HCT116 (cell line): ENCODE measurements at regions not wholly inside any gene's neighbourhood (a gene's known extent, or its start where the extent isn't known, plus 50 kb on each side); places are given as distances from the start of the nearest gene placed in this dataset.

Source experiments
- ATAC-seq: fragments of 200-7000 bp; cut with Tn5 transposase; 2 replicates; pipeline ENCODE4 v1.9.1; 2020; ENCODE audit warnings: mild to moderate bottlenecking, moderate library complexity
- BruUV-seq: library from RNA; stranded (reverse); fragments of 400-500 nt; replicated peaks from 2 replicates; lab custom pipeline; 2021; lab: Mats Ljungman, UMichigan
- CTCF ChIA-PET: fragments of 300-600 bp; sonication (Branson Sonifier 250); formaldehyde crosslinking; loops from one replicate; lab custom pipeline; 2021; ENCODE audit warnings: antibody characterized with exemption; lab: Charles Lee
- POLR2A ChIA-PET: fragments of 300-600, 350-600 bp; sonication (Branson Sonifier 250); formaldehyde crosslinking; loops from one replicate; lab custom pipeline; 2021; ENCODE audit warnings: antibody characterized with exemption; lab: Charles Lee
- RAD21 ChIA-PET, 2 experiments: fragments of 300-600 bp; sonication (Branson Sonifier 250); formaldehyde crosslinking; loops; one replicate each; lab custom pipeline; 2023; ENCODE audit warnings: low total read pairs in 2 of 2; ENCODE audit not compliant: uncharacterized antibody in 2 of 2, unreplicated experiment in 2 of 2, low non-redundant PET in 1 of 2; lab: Charles Lee
- DNase-seq: peaks from one replicate; pipeline ENCODE4 v3.0.0-alpha.2; 2010; ENCODE audit warnings: low read depth, low spot score
- H2AFZ ChIP-seq: fragments of 200-600 bp; shearing (Covaris generic), sonication (generic); 2 replicates; pipeline ENCODE4 v1.6.1; 2017; ENCODE audit warnings: low read depth, mixed run types, mixed read lengths, antibody characterized with exemption, low read length; ENCODE audit not compliant: poor library complexity, severe bottlenecking
- H3K27ac ChIP-seq: 2 replicates; pipeline ENCODE4 v1.5.1; 2012; ENCODE audit warnings: low read depth, low read length
- H3K27me3 ChIP-seq: fragments of 200-600 bp; sonication (generic); 2 replicates; pipeline ENCODE4 v1.6.1; 2016; ENCODE audit warnings: mixed run types, low read length, mixed read lengths; ENCODE audit not compliant: insufficient read depth
- H3K36me3 ChIP-seq, 2 experiments: fragments of 200-500 bp in 1 of 2; fragments of 200-600 bp in 1 of 2; sonication (Bioruptor generic) in 1 of 2; sonication (generic) in 1 of 2; 2 replicates each; pipeline versions ENCODE4 v1.5.1 to v1.6.1; 2014 to 2016; ENCODE audit warnings: low read length in 2 of 2, inconsistent platforms in 1 of 2, mixed read lengths in 1 of 2, mixed run types in 1 of 2; ENCODE audit not compliant: insufficient read depth in 2 of 2, control insufficient read depth in 1 of 2
- H3K4me1 ChIP-seq, 2 experiments: fragments of 200-600 bp in 1 of 2; sonication (generic) in 1 of 2; 2 replicates each; pipeline versions ENCODE4 v1.5.1 to v1.6.1; 2012 to 2017; ENCODE audit warnings: low read length in 2 of 2, inconsistent platforms in 1 of 2, mild to moderate bottlenecking in 1 of 2, mixed read lengths in 1 of 2, mixed run types in 1 of 2, moderate library complexity in 1 of 2; ENCODE audit not compliant: insufficient read depth in 2 of 2, control insufficient read depth in 1 of 2
- H3K4me2 ChIP-seq: fragments of 200-600 bp; sonication (generic); 2 replicates; pipeline ENCODE4 v1.6.1; 2017; ENCODE audit warnings: mixed run types, low read length, mixed read lengths
- H3K4me3 ChIP-seq, 2 experiments: fragments of 200-600 bp in 1 of 2; sonication (generic) in 1 of 2; replicated peaks in 1 of 2; 2 replicates each; pipeline ENCODE4 v1.5.1; 2011 to 2016; ENCODE audit warnings: low read length in 2 of 2, control low read depth in 1 of 2, low read depth in 1 of 2, mild to moderate bottlenecking in 1 of 2, mixed read lengths in 1 of 2, mixed run types in 1 of 2
- H3K79me2 ChIP-seq: fragments of 200-600 bp; sonication (generic); 2 replicates; pipeline ENCODE4 v1.6.1; 2017; ENCODE audit warnings: mild to moderate bottlenecking, mixed run types, low read length, moderate library complexity, mixed read lengths; ENCODE audit not compliant: insufficient read depth
- H3K9ac ChIP-seq: fragments of 200-600 bp; sonication (generic); 2 replicates; pipeline ENCODE4 v1.6.1; 2016; ENCODE audit warnings: low read length, mixed read lengths
- H3K9me2 ChIP-seq: fragments of 200-600 bp; sonication (generic), shearing (Covaris generic); 2 replicates; pipeline ENCODE4 v1.6.1; 2017; ENCODE audit warnings: mixed run types, mild to moderate bottlenecking, moderate library complexity; ENCODE audit not compliant: insufficient read depth
- H3K9me3 ChIP-seq, 2 experiments: fragments of 200-500 bp in 1 of 2; fragments of 200-600 bp in 1 of 2; sonication (Bioruptor generic) in 1 of 2; sonication (generic) in 1 of 2; 2 replicates each; pipeline ENCODE4 v1.6.1; 2014 to 2017; ENCODE audit warnings: low read length in 2 of 2, mixed read lengths in 2 of 2, inconsistent platforms in 1 of 2, low read depth in 1 of 2, mild to moderate bottlenecking in 1 of 2, mixed run types in 1 of 2, moderate library complexity in 1 of 2; ENCODE audit not compliant: control insufficient read depth in 1 of 2, insufficient read depth in 1 of 2
- H4K20me1 ChIP-seq: fragments of 200-600 bp; sonication (generic), shearing (Covaris generic); 2 replicates; pipeline ENCODE4 v1.6.1; 2017; ENCODE audit warnings: mixed run types, mild to moderate bottlenecking, moderate library complexity; ENCODE audit not compliant: insufficient read depth
- CBX3 ChIP-seq: IDR thresholded peaks from 2 replicates; pipeline ENCODE4 v1.6.1; 2012; ENCODE audit warnings: low read depth
- CEBPB ChIP-seq: IDR thresholded peaks from 2 replicates; pipeline ENCODE4 v1.6.1; 2012; ENCODE audit warnings: low read depth
- EGR1 ChIP-seq: IDR thresholded peaks from 2 replicates; pipeline ENCODE4 v1.6.1; 2012; ENCODE audit warnings: low read depth
- ELF1 ChIP-seq: IDR thresholded peaks from 2 replicates; pipeline ENCODE4 v1.6.1; 2012; ENCODE audit warnings: low read depth, borderline replicate concordance
- EZH2 ChIP-seq: fragments of 200-600 bp; sonication (generic); IDR thresholded peaks from 2 replicates; pipeline ENCODE4 v1.6.1; 2017; ENCODE audit warnings: antibody characterized with exemption, mixed run types
- FOSL1 ChIP-seq: IDR thresholded peaks from 2 replicates; pipeline ENCODE4 v1.6.1; 2012; ENCODE audit warnings: low read depth
- POLR2A ChIP-seq: IDR thresholded peaks from 2 replicates; pipeline ENCODE4 v1.7.0; 2011; ENCODE audit warnings: borderline replicate concordance; ENCODE audit not compliant: insufficient read depth, insufficient read length; ENCODE audit errors: extremely low read depth
- POLR2AphosphoS5 ChIP-seq: IDR thresholded peaks from 2 replicates; pipeline ENCODE4 v1.6.1; 2011; ENCODE audit warnings: mild to moderate bottlenecking, low read depth, low read length, moderate library complexity
- REST ChIP-seq: IDR thresholded peaks from 2 replicates; pipeline ENCODE4 v1.6.1; 2012; ENCODE audit warnings: low read depth
- SIN3A ChIP-seq: IDR thresholded peaks from 2 replicates; pipeline ENCODE4 v1.6.1; 2012; ENCODE audit warnings: low read depth
- SP1 ChIP-seq: IDR thresholded peaks from 2 replicates; pipeline ENCODE4 v1.6.1; 2012; ENCODE audit warnings: low read depth
- SRF ChIP-seq: IDR thresholded peaks from 2 replicates; pipeline ENCODE4 v1.6.1; 2012; ENCODE audit warnings: low read depth
- TCF7L2 ChIP-seq: IDR thresholded peaks from 2 replicates; pipeline ENCODE4 v1.7.0; 2011; ENCODE audit warnings: borderline replicate concordance, inconsistent platforms; ENCODE audit not compliant: insufficient read depth, insufficient read length; ENCODE audit errors: extremely low read depth
- ZNF274 ChIP-seq: fragments of 200-500 bp; sonication (Bioruptor generic); IDR thresholded peaks from 2 replicates; pipeline ENCODE4 v1.6.1; 2014; ENCODE audit warnings: mild to moderate bottlenecking, low read depth, low read length, inconsistent platforms
- intact Hi-C: fragments of 100-400 bp; cut with micrococcal nuclease; formaldehyde crosslinking; loops from 2 replicates; pipeline ENCODE4 v1.10.0; 2022
- TF ChIP-seq, protein P1 (sequence below): IDR thresholded peaks from 2 replicates; pipeline ENCODE4 v1.6.1; 2012

- ChIA-PET POLR2A (no interaction called here), CTCF (no interaction called here), RAD21 (no interaction called here)
- Histone ChIP-seq H3K4me2 (no peak overlapping the region), H4K20me1 (no peaks in the 10 kb centered on the region), H3K9ac (no peak overlapping the region), H3K9me3 (no peaks in the 10 kb centered on the region), H3K79me2 (no peaks in the 10 kb centered on the region), H3K27me3 (peaks cover 34% of the 10 kb centered on the region), H3K4me3 (no peak overlapping the region), H3K36me3 (no peaks in the 10 kb centered on the region), H3K9me2 (no peaks in the 10 kb centered on the region), H2AFZ (no peak overlapping the region), H3K4me1 (no peaks in the 10 kb centered on the region), H3K27ac (no peak overlapping the region)
- DNase-seq (no peak), ATAC-seq (no peak)
- intact Hi-C loops, result no loop called here
- TF ChIP-seq CBX3 (no peak), FOSL1 (no peak), POLR2AphosphoS5 (no peak), TCF7L2 (no peak), EZH2 (no peak), SP1 (no peak), ELF1 (no peak), POLR2A (no peak), CEBPB (no peak), REST (no peak), SRF (no peak), ZNF274 (no peak), SIN3A (no peak), EGR1 (no peak)
- TF ChIP-seq, protein P1, sequence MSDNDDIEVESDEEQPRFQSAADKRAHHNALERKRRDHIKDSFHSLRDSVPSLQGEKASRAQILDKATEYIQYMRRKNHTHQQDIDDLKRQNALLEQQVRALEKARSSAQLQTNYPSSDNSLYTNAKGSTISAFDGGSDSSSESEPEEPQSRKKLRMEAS, result no peak
- BruUV-seq, result no TSS peak
Measured at GRCh38 chr20:59103573-59103972, 60.0 kb upstream of the ZNF831 start.
